HG03469 (cell line): ENCODE measurements at regions not wholly inside any gene's neighbourhood (a gene's known extent, or its start where the extent isn't known, plus 50 kb on each side); places are given as distances from the start of the nearest gene placed in this dataset.

Experiments used
- ATAC-seq: cut with Tn5 transposase; IDR thresholded peaks from one replicate; pipeline ENCODE4 v1.9.1; 2021; ENCODE audit warnings: mild to moderate bottlenecking, moderate library complexity, moderate number of reproducible peaks; ENCODE audit not compliant: unreplicated experiment

GRCh38 chr5:31137676-31138075 lies 55.8 kb upstream of the CDH6 start:
- ATAC-seq: no peak

GRCh38 chr5:31135542-31135941 lies 57.9 kb upstream of the CDH6 start:
- no peak for ATAC-seq

DNA sequence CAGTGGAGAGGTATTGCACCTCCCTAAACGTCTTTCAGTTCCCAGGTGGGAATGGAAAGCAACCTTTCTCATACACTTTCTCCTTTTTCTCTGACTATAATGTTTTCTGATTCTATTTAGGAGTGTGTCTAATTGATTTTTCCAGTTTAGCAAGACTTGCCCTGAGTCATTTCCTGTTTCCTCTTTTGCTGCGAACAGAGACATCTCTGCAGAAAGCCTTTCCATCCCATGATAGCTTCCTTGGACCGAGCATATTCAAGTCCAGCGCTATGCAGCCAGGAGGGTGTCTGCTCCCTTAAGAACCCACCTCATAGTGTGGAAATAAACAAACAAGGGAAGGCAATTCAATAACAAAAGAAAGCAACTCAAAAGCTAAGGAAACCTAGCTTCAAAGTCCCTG lies 60.0 kb upstream of the CDH6 start:
- no peak for ATAC-seq

- ATAC-seq: no peak
These were observed 62.0 kb upstream of the CDH6 start for GRCh38 chr5:31131381-31131891.

DNA sequence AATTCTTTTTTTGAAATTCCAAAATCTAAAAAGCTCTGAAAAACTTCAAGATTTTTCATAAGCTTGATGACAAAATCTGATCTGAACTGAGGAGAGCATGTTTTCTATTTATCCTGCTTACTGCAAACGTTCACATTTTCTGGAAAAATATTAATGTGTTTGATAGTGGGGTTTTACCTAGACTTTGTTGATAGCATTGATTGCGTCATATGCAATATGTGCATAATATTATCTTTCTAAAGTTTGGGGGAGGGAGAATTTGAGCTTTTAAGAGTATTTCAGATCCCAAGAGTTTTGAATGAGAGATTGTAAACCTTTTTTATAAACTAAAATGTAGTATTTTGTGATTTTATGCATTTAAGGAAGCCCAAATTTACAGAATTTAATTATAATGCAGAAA lies 62.8 kb upstream of the CDH6 start:
- ATAC-seq: no peak

GRCh38 chr5:31124651-31125305 lies 68.7 kb upstream of the CDH6 start:
- ATAC-seq: no peak

DNA sequence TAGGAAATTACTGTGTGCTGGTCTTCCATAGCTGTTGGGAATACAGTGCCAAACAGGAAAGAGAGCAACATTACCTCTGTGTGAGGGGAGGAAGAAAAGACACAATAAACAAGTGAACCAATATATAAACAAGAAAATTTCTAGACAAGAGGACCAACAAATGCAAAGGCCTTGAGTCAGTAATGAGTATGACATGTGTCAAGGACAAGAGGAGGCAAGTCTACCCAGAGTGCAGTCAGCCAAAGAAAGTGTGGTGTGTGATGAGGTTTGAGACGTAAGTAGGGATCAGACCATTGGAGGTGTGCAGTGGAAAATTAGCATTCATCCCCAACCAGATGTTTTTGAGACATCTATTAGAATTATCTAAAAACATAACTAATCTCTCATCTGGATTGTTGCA lies 69.5 kb upstream of the CDH6 start:
- ATAC-seq: no peak

GRCh38 chr5:31122998-31123951 lies 70.2 kb upstream of the CDH6 start:
- ATAC-seq: no peak

DNA sequence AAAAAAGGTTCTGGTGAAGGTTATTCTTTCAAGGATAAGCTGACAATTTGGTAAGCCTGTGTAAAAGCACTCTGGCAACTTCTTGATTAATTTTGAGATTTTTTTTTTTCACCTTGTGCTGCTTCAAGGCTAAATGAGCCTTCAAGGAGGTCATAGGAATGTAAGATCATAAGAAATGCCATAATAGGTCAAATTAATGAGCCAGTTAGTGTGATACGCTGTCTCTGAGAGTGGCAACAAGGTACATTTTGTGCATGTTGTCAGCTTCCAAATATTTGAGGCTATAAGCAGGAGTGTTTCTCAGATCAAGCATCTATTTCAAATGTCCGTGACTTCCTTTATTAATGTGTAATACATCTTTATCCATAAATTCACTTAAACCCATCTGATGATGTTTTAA lies 72.3 kb upstream of the CDH6 start:
- no peak for ATAC-seq

DNA sequence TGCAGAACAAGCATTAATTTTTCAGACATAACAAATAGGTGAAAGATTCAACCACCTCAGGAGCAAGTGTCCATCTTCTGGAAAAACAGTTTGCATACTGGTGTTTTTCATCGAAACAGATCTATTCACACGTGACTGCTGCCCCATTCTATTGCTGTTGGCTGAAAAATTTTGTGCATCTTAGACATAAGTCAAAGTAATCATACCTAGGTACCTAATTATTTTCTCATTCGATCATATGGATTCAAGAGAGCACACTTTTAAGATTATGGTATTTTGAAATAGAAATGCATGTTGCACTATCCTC lies 72.9 kb upstream of the CDH6 start:
- no peak for ATAC-seq

GRCh38 chr5:31119938-31120641 lies 73.4 kb upstream of the CDH6 start:
- ATAC-seq: no peak

- no peak for ATAC-seq
These were observed 76.9 kb upstream of the CDH6 start for GRCh38 chr5:31116466-31117031.

DNA sequence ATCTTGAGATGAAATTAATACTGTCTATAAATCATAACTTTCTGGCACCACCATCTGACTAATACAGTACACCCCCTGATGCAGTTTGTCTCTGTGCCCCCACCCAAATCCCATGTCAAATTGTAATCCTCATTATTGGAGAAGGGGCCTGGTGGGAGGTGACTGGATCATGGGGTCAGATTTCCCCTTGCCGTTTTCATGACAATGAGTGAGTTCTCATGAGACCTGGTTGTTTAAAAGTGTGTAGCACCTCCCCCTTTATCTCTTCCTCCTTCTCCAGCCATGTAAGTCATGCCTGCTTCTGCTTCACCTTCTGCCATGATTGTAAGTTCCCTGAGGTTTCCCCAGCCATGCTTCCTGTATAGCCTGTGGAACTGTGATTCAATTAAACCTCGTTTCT lies 78.7 kb upstream of the CDH6 start:
- ATAC-seq: no peak

DNA sequence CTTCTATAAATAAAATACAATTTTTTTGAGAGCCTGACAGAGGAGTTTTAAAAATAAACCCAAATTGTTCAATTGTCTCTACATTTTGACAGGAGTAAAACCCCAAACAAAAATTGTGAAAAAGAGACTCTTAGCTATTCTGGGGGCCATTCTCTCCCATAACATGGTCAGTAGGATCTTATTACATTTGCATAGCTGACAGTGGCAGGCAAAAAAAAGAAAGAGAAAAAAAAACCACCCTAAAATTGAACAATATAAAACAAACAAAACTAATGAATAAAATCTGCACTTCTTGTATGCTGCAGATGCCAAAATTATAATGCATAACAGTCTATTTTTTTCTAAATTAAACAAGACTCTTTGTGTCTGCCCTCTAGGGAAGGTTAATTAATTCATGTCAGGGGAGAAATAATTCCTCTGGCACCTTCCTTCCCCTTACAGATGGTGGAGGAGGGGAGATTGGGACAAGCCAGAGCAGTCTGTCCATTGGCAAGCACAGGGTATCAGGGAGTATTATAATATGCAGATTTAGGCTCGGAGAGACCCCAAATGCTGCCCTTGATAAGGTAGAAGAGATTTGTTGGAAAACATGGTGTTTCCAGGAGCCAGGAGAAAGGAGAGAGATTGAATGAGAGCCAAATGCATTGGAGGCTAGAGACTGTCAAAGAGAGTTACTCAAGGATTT lies 79.7 kb upstream of the CDH6 start:
- ATAC-seq: no peak

- ATAC-seq: no peak
These were observed 80.4 kb upstream of the CDH6 start for GRCh38 chr5:31113101-31113500.

- no peak for ATAC-seq
These were observed 86.4 kb upstream of the CDH6 start for GRCh38 chr5:31107091-31107518.

GRCh38 chr5:31106691-31107090 lies 86.8 kb upstream of the CDH6 start:
- no peak for ATAC-seq

DNA sequence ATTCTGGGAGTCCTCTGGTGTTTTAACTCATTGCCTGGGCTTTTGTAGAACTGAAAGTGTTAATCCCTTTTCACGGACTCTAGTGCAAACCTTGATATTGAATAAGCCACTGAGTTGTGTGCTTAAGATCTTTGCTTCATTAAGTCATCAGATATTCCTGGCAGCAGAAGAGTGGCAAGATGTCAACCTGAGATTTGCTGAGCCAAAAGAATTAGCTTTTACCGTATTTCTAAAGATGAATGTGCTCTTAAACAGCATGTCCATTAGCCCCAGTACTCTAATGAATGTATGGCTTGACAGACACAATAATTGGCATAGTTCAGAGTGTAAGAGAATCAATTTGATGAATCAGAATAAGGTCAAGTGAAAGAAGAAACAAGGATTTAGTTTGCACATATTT lies 87.2 kb upstream of the CDH6 start:
- no peak for ATAC-seq

DNA sequence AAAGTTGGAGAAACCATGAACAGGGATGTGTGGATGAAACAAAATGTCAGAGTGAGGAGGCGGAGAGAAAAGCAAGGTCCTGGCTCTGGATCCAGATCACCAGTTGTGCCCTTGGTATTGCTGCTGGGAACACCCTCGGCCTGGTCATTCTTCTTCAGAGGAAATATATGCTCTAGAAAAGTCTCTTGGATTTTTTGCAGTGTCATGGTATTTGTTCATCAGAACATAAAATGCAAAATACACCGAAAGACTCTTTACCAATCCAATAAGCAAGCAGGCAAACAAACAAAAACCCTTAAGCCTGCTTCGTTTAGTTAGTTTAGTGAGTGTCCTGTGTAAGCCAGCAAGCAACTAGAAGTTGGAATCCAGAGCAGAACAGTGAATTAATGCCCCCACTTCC lies 88.7 kb upstream of the CDH6 start:
- no peak for ATAC-seq

GRCh38 chr5:31100781-31101310 lies 92.6 kb upstream of the CDH6 start:
- no peak for ATAC-seq
